ENCODE measurements at regions not wholly inside any gene's neighbourhood (a gene's known extent, or its start where the extent isn't known, plus 50 kb on each side); places are given as distances from the start of the nearest gene placed in this dataset.

- Histone ChIP-seq H3K4me1 (ENCODE audit: control insufficient read depth in 1 of 2, insufficient read depth in 2 of 2, low read length in 2 of 2) (no peaks in the 10 kb centered on the region), H4K20me1 (ENCODE audit: insufficient read depth) (no peaks in the 10 kb centered on the region), H3K27ac (ENCODE audit: low read depth, low read length) (no peak overlapping the region), H3K9me2 (ENCODE audit: insufficient read depth) (no peaks in the 10 kb centered on the region), H3K9me3 (ENCODE audit: control insufficient read depth in 1 of 2, insufficient read depth in 1 of 2, low read depth in 1 of 2, low read length in 2 of 2) (0 out of 4 replicates have a peak, but pooled peaks cover 0 to 1% of the 10 kb centered on the region in 2 experiments), H2AFZ (ENCODE audit: low read depth, low read length, poor library complexity, severe bottlenecking) (no peak overlapping the region), H3K4me2 (ENCODE audit: low read length) (no peak overlapping the region), H3K4me3 (replicated peaks in 1 of 2; ENCODE audit: low read depth in 1 of 2, low read length in 2 of 2) (no peak overlapping the region), H3K27me3 (ENCODE audit: insufficient read depth, low read length) (no peaks in the 10 kb centered on the region), H3K79me2 (ENCODE audit: insufficient read depth, low read length) (no peaks in the 10 kb centered on the region), H3K36me3 (ENCODE audit: control insufficient read depth in 1 of 2, insufficient read depth in 2 of 2, low read length in 2 of 2) (no peaks in the 10 kb centered on the region), H3K9ac (ENCODE audit: low read length) (no peak overlapping the region)
- RAD21 ChIA-PET (ENCODE audit: low non-redundant PET in 1 of 2, low total read pairs in 2 of 2, uncharacterized antibody in 2 of 2, unreplicated experiment in 2 of 2), result no interaction called here
- no peak for DNase-seq (ENCODE audit: low read depth, low spot score)
- intact Hi-C loops (cut with micrococcal nuclease), result no loop called here
- POLR2A ChIA-PET, result no interaction called here
- TF ChIP-seq ZBTB33 (IDR thresholded peaks at IDR 0.05; ENCODE audit: extremely low read depth, insufficient replicate concordance, low read length), result no peak
- no peak for TF ChIP-seq MAX (IDR thresholded peaks at IDR 0.05)
- no peak for TF ChIP-seq ELF1 (IDR thresholded peaks at IDR 0.05; ENCODE audit: borderline replicate concordance, low read depth)
- TF ChIP-seq SIN3A (IDR thresholded peaks at IDR 0.05; ENCODE audit: low read depth), result no peak
- TF ChIP-seq SRF (IDR thresholded peaks at IDR 0.05; ENCODE audit: low read depth), result no peak
- no peak for TF ChIP-seq ZFX (IDR thresholded peaks at IDR 0.05)
- no peak for TF ChIP-seq CBX3 (IDR thresholded peaks at IDR 0.05; ENCODE audit: low read depth)
- no peak for TF ChIP-seq ATF3 (IDR thresholded peaks at IDR 0.05)
- no peak for TF ChIP-seq YY1 (IDR thresholded peaks at IDR 0.05; ENCODE audit: extremely low read depth, insufficient replicate concordance, low read depth, low read length)
- TF ChIP-seq CEBPB (IDR thresholded peaks at IDR 0.05; ENCODE audit: low read depth), result no peak
- TF ChIP-seq REST (IDR thresholded peaks at IDR 0.05; ENCODE audit: low read depth), result no peak
- no peak for TF ChIP-seq ZNF274 (IDR thresholded peaks at IDR 0.05; ENCODE audit: low read depth, low read length)
- TF ChIP-seq JUND (IDR thresholded peaks at IDR 0.05), result no peak
- no peak for TF ChIP-seq POLR2A (IDR thresholded peaks at IDR 0.05; ENCODE audit: borderline replicate concordance, extremely low read depth, insufficient read depth, insufficient read length)
- TF ChIP-seq FOSL1 (IDR thresholded peaks at IDR 0.05; ENCODE audit: low read depth), result no peak
- no peak for TF ChIP-seq EZH2phosphoT487 (IDR thresholded peaks at IDR 0.05; ENCODE audit: borderline replicate concordance)
- TF ChIP-seq EGR1 (IDR thresholded peaks at IDR 0.05; ENCODE audit: low read depth), result no peak
- TF ChIP-seq CTCF (IDR thresholded peaks at IDR 0.05 in 2 of 3, conservative IDR thresholded peaks at IDR 0.05 in 1 of 3; ENCODE audit: borderline replicate concordance in 1 of 3, insufficient read depth in 1 of 3, low read depth in 2 of 3, low read length in 2 of 3), result no peak
- no peak for TF ChIP-seq POLR2AphosphoS5 (IDR thresholded peaks at IDR 0.05; ENCODE audit: low read depth, low read length)
- TF ChIP-seq RAD21 (IDR thresholded peaks at IDR 0.05; ENCODE audit: low read depth), result no peak
- no TSS peak for BruUV-seq (replicated peaks)
- no peak for ATAC-seq
- CTCF ChIA-PET, result no interaction called here
Observed at GRCh38 chr5:68780299-68780955, 313.4 kb upstream of the SLC30A5 start.

Data from HCT116 (cell line).